HEK293T (cell line): ENCODE measurements at regions not wholly inside any gene's neighbourhood (a gene's known extent, or its start where the extent isn't known, plus 50 kb on each side); places are given as distances from the start of the nearest gene placed in this dataset.

Experiments
- ARNT ChIP-seq: fragments of 450-650 bp; IDR thresholded peaks from 2 replicates; pipeline ENCODE4 v1.6.1; 2017; ENCODE audit warnings: mild to moderate bottlenecking
- BHLHE40 ChIP-seq: fragments of 450-650 bp; IDR thresholded peaks from 2 replicates; pipeline ENCODE4 v1.6.1; 2016; ENCODE audit warnings: mild to moderate bottlenecking, moderate library complexity, borderline replicate concordance
- CTBP1 ChIP-seq: fragments of 450-650 bp; IDR thresholded peaks from 2 replicates; pipeline ENCODE4 v1.6.1; 2016; ENCODE audit warnings: borderline replicate concordance
- ELF4 ChIP-seq: fragments of 450-650 bp; IDR thresholded peaks from 2 replicates; pipeline ENCODE4 v1.6.1; 2017; ENCODE audit warnings: antibody characterized with exemption
- FOXK2 ChIP-seq: fragments of 450-650 bp; IDR thresholded peaks from 2 replicates; pipeline ENCODE4 v1.6.1; 2016; ENCODE audit warnings: mild to moderate bottlenecking
- FOXM1 ChIP-seq: fragments of 450-650 bp; IDR thresholded peaks from 2 replicates; pipeline ENCODE4 v1.6.1; 2017; ENCODE audit warnings: mild to moderate bottlenecking, borderline replicate concordance
- HDGF ChIP-seq: fragments of 450-650 bp; IDR thresholded peaks from 2 replicates; pipeline ENCODE4 v1.6.1; 2017; ENCODE audit warnings: antibody characterized with exemption, borderline replicate concordance
- SP1 ChIP-seq: fragments of 450-650 bp; IDR thresholded peaks from 2 replicates; pipeline ENCODE4 v1.6.1; 2017
- SUZ12 ChIP-seq: fragments of 450-650 bp; IDR thresholded peaks from 2 replicates; pipeline ENCODE4 v1.6.1; 2016; ENCODE audit warnings: mild to moderate bottlenecking
- TARDBP ChIP-seq: fragments of 450-650 bp; IDR thresholded peaks from 2 replicates; pipeline ENCODE4 v1.6.1; 2016
- ZNF384 ChIP-seq: fragments of 450-650 bp; IDR thresholded peaks from 2 replicates; pipeline ENCODE4 v1.6.1; 2016

GRCh38 chr2:146477383-146477782 is 1367.4 kb upstream of the ACVR2A start:
- no peak for TF ChIP-seq SP1
- no peak for TF ChIP-seq ELF4
- no peak for TF ChIP-seq TARDBP
- no peak for TF ChIP-seq ARNT
- no peak for TF ChIP-seq BHLHE40
- TF ChIP-seq SUZ12 = no peak
- TF ChIP-seq FOXK2 = no peak
- no peak for TF ChIP-seq CTBP1
- TF ChIP-seq ZNF384 = no peak
- no peak for TF ChIP-seq FOXM1
- no peak for TF ChIP-seq HDGF
